IMR-90 (cell line): ENCODE measurements at regions not wholly inside any gene's neighbourhood (a gene's known extent, or its start where the extent isn't known, plus 50 kb on each side); places are given as distances from the start of the nearest gene placed in this dataset.
"Not testable (repeated sequence)": the region's sequence is repeated elsewhere in the genome, so short reads cannot be mapped to it uniquely, and the experiment has no call there.

ENCODE experiments used
- ATAC-seq: fragments of 200-7000 bp; cut with Tn5 transposase; 2 replicates; pipeline ENCODE4 v1.9.1; 2020; ENCODE audit warnings: low read depth, mild to moderate bottlenecking, moderate library complexity
- BruUV-seq: library from RNA; stranded (reverse); fragments of 400-500 nt; replicated peaks from 2 replicates; lab custom pipeline; 2021; lab: Mats Ljungman, UMichigan
- CTCF ChIA-PET: fragments of 300-600 bp; formaldehyde crosslinking; extraction: SDS; loops from one replicate; lab custom pipeline; 2021; ENCODE audit warnings: antibody characterized with exemption; lab: Yijun Ruan, JAX
- POLR2A ChIA-PET: fragments of 300-600 bp; sonication (Branson Sonifier 250); formaldehyde crosslinking; loops from one replicate; lab custom pipeline; 2022; ENCODE audit warnings: antibody characterized with exemption; ENCODE audit not compliant: unreplicated experiment; lab: Charles Lee
- DNase-seq: peaks from one replicate; pipeline ENCODE4 v3.0.0; 2013
- H2AFZ ChIP-seq: replicated peaks from 2 replicates; pipeline ENCODE3; 2013; ENCODE audit warnings: low read length, mild to moderate bottlenecking; ENCODE audit not compliant: poor library complexity
- H2AK5ac ChIP-seq: 2 replicates; pipeline ENCODE4 v1.6.1; 2013; ENCODE audit warnings: low read depth, low read length, inconsistent platforms
- H2AK9ac ChIP-seq: replicated peaks from 2 replicates; pipeline ENCODE3; 2013; ENCODE audit warnings: mild to moderate bottlenecking, low read depth, low read length, moderate library complexity; ENCODE audit not compliant: poor library complexity
- H2BK120ac ChIP-seq: 2 replicates; pipeline ENCODE4 v1.6.1; 2013; ENCODE audit warnings: low read depth, low read length, inconsistent platforms
- H2BK15ac ChIP-seq: 3 replicates; pipeline ENCODE4 v1.6.1; 2013; ENCODE audit warnings: low read depth, low read length, inconsistent platforms
- H2BK20ac ChIP-seq: 2 replicates; pipeline ENCODE4 v1.6.1; 2013; ENCODE audit warnings: low read depth, mild to moderate bottlenecking, inconsistent platforms, low read length, moderate library complexity
- H2BK5ac ChIP-seq: 2 replicates; pipeline ENCODE4 v1.6.1; 2013; ENCODE audit warnings: mild to moderate bottlenecking, low read depth, low read length, inconsistent platforms; ENCODE audit not compliant: poor library complexity, severe bottlenecking
- H3K14ac ChIP-seq: replicated peaks from 2 replicates; pipeline ENCODE4 v1.6.1; 2013; ENCODE audit warnings: low read depth, low read length, inconsistent platforms
- H3K18ac ChIP-seq: 2 replicates; pipeline ENCODE4 v1.6.1; 2013; ENCODE audit warnings: low read depth, low read length, control low read depth
- H3K23ac ChIP-seq: 2 replicates; pipeline ENCODE4 v1.6.1; 2013; ENCODE audit warnings: low read depth, low read length, inconsistent platforms
- H3K27ac ChIP-seq: 2 replicates; pipeline ENCODE4 v1.5.1; 2013; ENCODE audit warnings: mild to moderate bottlenecking, control low read depth, low read length; ENCODE audit not compliant: insufficient read depth
- H3K27me3 ChIP-seq: 2 replicates; pipeline ENCODE4 v1.6.1; 2013; ENCODE audit warnings: low read length; ENCODE audit not compliant: control insufficient read depth, insufficient read depth
- H3K36me3 ChIP-seq: 2 replicates; pipeline ENCODE4 v1.6.1; 2013; ENCODE audit warnings: low read length, mixed read lengths; ENCODE audit not compliant: control insufficient read depth, insufficient read depth
- H3K4ac ChIP-seq: 2 replicates; pipeline ENCODE4 v1.6.1; 2013; ENCODE audit warnings: low read depth, low read length, inconsistent platforms
- H3K4me1 ChIP-seq: 2 replicates; pipeline ENCODE4 v1.6.1; 2013; ENCODE audit warnings: low read length, mixed read lengths; ENCODE audit not compliant: control insufficient read depth, insufficient read depth
- H3K4me2 ChIP-seq: 2 replicates; pipeline ENCODE4 v1.6.1; 2013; ENCODE audit warnings: low read depth, mild to moderate bottlenecking, control low read depth, low read length, moderate library complexity
- H3K4me3 ChIP-seq: 2 replicates; pipeline ENCODE4 v1.5.1; 2013; ENCODE audit warnings: low read depth, mild to moderate bottlenecking, control low read depth, low read length, moderate library complexity; ENCODE audit not compliant: insufficient read depth
- H3K56ac ChIP-seq: 2 replicates; pipeline ENCODE4 v1.6.1; 2013; ENCODE audit warnings: low read length, inconsistent platforms; ENCODE audit not compliant: insufficient read depth; ENCODE audit errors: extremely low read depth
- H3K79me1 ChIP-seq, 2 experiments: 2 replicates each; pipeline ENCODE4 v1.6.1; 2013; ENCODE audit warnings: low read length in 2 of 2, inconsistent platforms in 1 of 2, low read depth in 1 of 2
- H3K9ac ChIP-seq: 2 replicates; pipeline ENCODE4 v1.6.1; 2013; ENCODE audit warnings: low read depth, low read length, control low read depth
- H3K9me1 ChIP-seq: 2 replicates; pipeline ENCODE4 v1.6.1; 2013; ENCODE audit warnings: low read length, inconsistent platforms; ENCODE audit not compliant: insufficient read depth
- H3K9me3 ChIP-seq: 2 replicates; pipeline ENCODE4 v1.6.1; 2013; ENCODE audit warnings: low read length; ENCODE audit not compliant: control insufficient read depth, insufficient read depth
- H4K20me1 ChIP-seq: 2 replicates; pipeline ENCODE4 v1.6.1; 2013; ENCODE audit warnings: low read length, inconsistent platforms; ENCODE audit not compliant: insufficient read depth
- H4K5ac ChIP-seq: 2 replicates; pipeline ENCODE4 v1.6.1; 2013; ENCODE audit warnings: mild to moderate bottlenecking, low read depth, low read length, control low read depth
- H4K8ac ChIP-seq, 2 experiments: 2 replicates each; pipeline ENCODE4 v1.6.1; 2013; ENCODE audit warnings: low read depth in 2 of 2, low read length in 2 of 2, control low read depth in 1 of 2, inconsistent platforms in 1 of 2
- H4K91ac ChIP-seq: 2 replicates; pipeline ENCODE4 v1.6.1; 2013; ENCODE audit warnings: low read depth, low read length, inconsistent platforms; ENCODE audit not compliant: insufficient read depth
- WGBS, 2 experiments: methylation state at CpG; one replicate each; pipeline versions ENCODE4 v1.1.5 to v1.1.7; 2013; ENCODE audit warnings: missing lambda C conversion rate in 2 of 2; ENCODE audit not compliant: insufficient read length in 1 of 2; ENCODE audit errors: extremely low coverage in 2 of 2; 5-methylcytosine and 5-hydroxymethylcytosine counted together
- dilution Hi-C: fragments of 300-500 bp; cut with HindIII; formaldehyde crosslinking; loops from one replicate; pipeline ENCODE4 v1.14.3; 2018; ENCODE audit warnings: low sequenced_read_pairs; ENCODE audit not compliant: unreplicated experiment
- in situ Hi-C: fragments of 300-500 bp; cut with MboI; formaldehyde crosslinking; loops from 3 replicates; pipeline ENCODE4 v1.14.3; 2019; ENCODE audit warnings: low sequenced_read_pairs, inconsistent platforms, mixed read lengths
- intact Hi-C: fragments of 100-400 bp; cut with micrococcal nuclease; formaldehyde crosslinking; loops from 2 replicates; pipeline ENCODE4 v1.10.0; 2022

- H3K56ac ChIP-seq, H3K14ac ChIP-seq, H3K27me3 ChIP-seq, H3K4me1 ChIP-seq, DNase-seq, H2BK120ac ChIP-seq, CTCF ChIA-PET, H3K36me3 ChIP-seq, H3K4ac ChIP-seq, in situ Hi-C loops, H3K79me1 ChIP-seq, intact Hi-C loops, POLR2A ChIA-PET, H2BK15ac ChIP-seq, H3K4me2 ChIP-seq, H3K4me3 ChIP-seq, H3K9ac ChIP-seq, H3K23ac ChIP-seq, H3K18ac ChIP-seq, H3K9me3 ChIP-seq, H4K20me1 ChIP-seq, H2AK5ac ChIP-seq, dilution Hi-C loops, H2AK9ac ChIP-seq, H4K8ac ChIP-seq, H2AFZ ChIP-seq, BruUV-seq, H4K91ac ChIP-seq, H3K27ac ChIP-seq, H4K5ac ChIP-seq, ATAC-seq, H2BK20ac ChIP-seq, H2BK5ac ChIP-seq, H3K9me1 ChIP-seq: not testable (repeated sequence)
- WGBS, 2 experiments = no CpG with 5 or more reads among the region's 10 CpGs
Measured at GRCh38 chr21:6561168-6561567, 3960.2 kb upstream of the TPTE start.

GRCh38 chr21:6561578-6561977, 3959.8 kb upstream of the TPTE start:
- H3K79me1 ChIP-seq, dilution Hi-C loops, H2AK5ac ChIP-seq, H4K8ac ChIP-seq, BruUV-seq, H3K9ac ChIP-seq, H2AK9ac ChIP-seq, CTCF ChIA-PET, H3K27ac ChIP-seq, H2BK20ac ChIP-seq, H2BK120ac ChIP-seq, H4K5ac ChIP-seq, H3K4me3 ChIP-seq, H3K36me3 ChIP-seq, H3K56ac ChIP-seq, H3K23ac ChIP-seq, H3K18ac ChIP-seq, H4K20me1 ChIP-seq, POLR2A ChIA-PET, H3K4me1 ChIP-seq, in situ Hi-C loops, H3K9me1 ChIP-seq, H3K27me3 ChIP-seq, DNase-seq, H2BK15ac ChIP-seq, ATAC-seq, H3K4ac ChIP-seq, H4K91ac ChIP-seq, H2AFZ ChIP-seq, H3K14ac ChIP-seq, H2BK5ac ChIP-seq, H3K4me2 ChIP-seq, intact Hi-C loops, H3K9me3 ChIP-seq: not testable (repeated sequence)
- WGBS, 2 experiments = no CpG with 5 or more reads among the region's 9 CpGs
